Stomach (tissue), 4 donors: ENCODE measurements at regions not wholly inside any gene's neighbourhood (a gene's known extent, or its start where the extent isn't known, plus 50 kb on each side); places are given as distances from the start of the nearest gene placed in this dataset.

Source experiments
- CTCF ChIP-seq, 7 experiments: fragments of 450-650 bp in 4 of 7; fragments of 200-600 bp in 3 of 7; sonication (generic) in 3 of 7; IDR thresholded peaks; one replicate each; pipeline ENCODE4 v1.5.1; 2016 to 2019; ENCODE audit warnings: antibody characterized with exemption in 7 of 7, control low read depth in 2 of 7, mild to moderate bottlenecking in 1 of 7
- POLR2AphosphoS5 ChIP-seq, 3 donors: sonication (generic); formaldehyde crosslinking; IDR thresholded peaks; one replicate each; pipeline ENCODE4 v1.6.1; 2016; ENCODE audit warnings: antibody characterized with exemption in 3 of 3

- no peak for TF ChIP-seq CTCF (IDR thresholded peaks at IDR 0.05)
- no peak for TF ChIP-seq POLR2AphosphoS5 (IDR thresholded peaks at IDR 0.05)
Observed at GRCh38 chr7:114109304-114109703, 190.5 kb upstream of the PPP1R3A start.
